Middle frontal gyrus (tissue), 1 donor: ENCODE measurements at regions not wholly inside any gene's neighbourhood (a gene's known extent, or its start where the extent isn't known, plus 50 kb on each side); places are given as distances from the start of the nearest gene placed in this dataset.
"Not testable (repeated sequence)": the region's sequence is repeated elsewhere in the genome, so short reads cannot be mapped to it uniquely, and the experiment has no call there.

Experiments
- DNase-seq: peaks from one replicate; pipeline ENCODE4 v3.0.0-alpha.2; 2015; ENCODE audit warnings: low spot score; ENCODE audit errors: extremely low spot score

GRCh38 chrX:114272096-114272686 lies 311.7 kb upstream of the HTR2C start:
- DNase-seq = no peak

GRCh38 chrX:114270371-114270770 lies 313.5 kb upstream of the HTR2C start:
- not testable (repeated sequence) for DNase-seq

- DNase-seq = no peak
These were observed 315.2 kb upstream of the HTR2C start for GRCh38 chrX:114268643-114269042.

GRCh38 chrX:114267142-114267541 lies 316.7 kb upstream of the HTR2C start:
- DNase-seq = no peak

- DNase-seq = no peak
These were observed 331.7 kb upstream of the HTR2C start for GRCh38 chrX:114252186-114252585.

GRCh38 chrX:114251575-114251974 lies 332.3 kb upstream of the HTR2C start:
- no peak for DNase-seq

GRCh38 chrX:114221445-114221844 lies 362.4 kb upstream of the HTR2C start:
- DNase-seq = no peak

GRCh38 chrX:114210879-114211278 lies 373.0 kb upstream of the HTR2C start:
- DNase-seq = no peak

GRCh38 chrX:114201622-114202021 lies 382.3 kb upstream of the HTR2C start:
- DNase-seq = no peak

- no peak for DNase-seq
These were observed 402.7 kb upstream of the HTR2C start for GRCh38 chrX:114181195-114181594.

- DNase-seq = no peak
These were observed 405.8 kb upstream of the HTR2C start for GRCh38 chrX:114178126-114178525.

GRCh38 chrX:114167276-114167675 lies 416.6 kb upstream of the HTR2C start:
- not testable (repeated sequence) for DNase-seq

- DNase-seq = no peak
These were observed 417.3 kb upstream of the HTR2C start for GRCh38 chrX:114166601-114167000.

- no peak for DNase-seq
These were observed 418.3 kb upstream of the HTR2C start for GRCh38 chrX:114165537-114165936.

- no peak for DNase-seq
These were observed 421.7 kb upstream of the HTR2C start for GRCh38 chrX:114162068-114162735.

GRCh38 chrX:114152801-114153200 lies 431.1 kb upstream of the HTR2C start:
- no peak for DNase-seq

GRCh38 chrX:114152130-114152529 lies 431.8 kb upstream of the HTR2C start:
- DNase-seq = no peak

- DNase-seq = no peak
These were observed 449.4 kb upstream of the HTR2C start for GRCh38 chrX:114134465-114134864.

- DNase-seq = no peak
These were observed 456.4 kb upstream of the HTR2C start for GRCh38 chrX:114127411-114128025.

- no peak for DNase-seq
These were observed 456.9 kb upstream of the HTR2C start for GRCh38 chrX:114127005-114127404.

GRCh38 chrX:114101081-114101480 lies 482.8 kb upstream of the HTR2C start:
- no peak for DNase-seq

- DNase-seq = no peak
These were observed 486.0 kb upstream of the HTR2C start for GRCh38 chrX:114097866-114098265.

- no peak for DNase-seq
These were observed 486.5 kb upstream of the HTR2C start for GRCh38 chrX:114097427-114097826.
